Endothelial cell of umbilical vein (primary cell): ENCODE measurements at regions not wholly inside any gene's neighbourhood (a gene's known extent, or its start where the extent isn't known, plus 50 kb on each side); places are given as distances from the start of the nearest gene placed in this dataset.

Experiments
- BruUV-seq: library from RNA; stranded (reverse); fragments of 400-500 nt; replicated peaks from 2 replicates; lab custom pipeline; 2021; lab: Mats Ljungman, UMichigan
- CTCF ChIA-PET: fragments of 300-600, 350-600 bp; sonication (Branson Sonifier 250); formaldehyde crosslinking; loops from one replicate; lab custom pipeline; 2021; ENCODE audit warnings: antibody characterized with exemption, inconsistent platforms; lab: Charles Lee
- POLR2A ChIA-PET: fragments of 300-600, 350-600 bp; sonication (Branson Sonifier 250); formaldehyde crosslinking; loops from one replicate; lab custom pipeline; 2021; ENCODE audit warnings: antibody characterized with exemption, inconsistent platforms; lab: Charles Lee
- DNase-seq: peaks from one replicate; pipeline ENCODE4 v3.0.0-alpha.2; 2011; ENCODE audit warnings: low read depth, low spot score
- FAIRE-seq: peaks from 2 replicates; lab custom pipeline; 2011; peaks lifted over from hg19 to GRCh38; lab: Jason Lieb, UNC
- H2AFZ ChIP-seq: 2 replicates; pipeline ENCODE4 v1.6.0; 2012; ENCODE audit warnings: low read depth, low read length, control low read depth, inconsistent platforms
- H3K27ac ChIP-seq: 2 replicates; pipeline ENCODE4 v1.5.1; 2011; ENCODE audit warnings: low read depth, mild to moderate bottlenecking, control low read depth, low read length, moderate library complexity; ENCODE audit not compliant: insufficient read depth
- H3K27me3 ChIP-seq, 2 experiments: 2 replicates each; pipeline versions ENCODE4 v1.6.0 to v1.6.1; 2011; ENCODE audit warnings: low read length in 2 of 2, mixed read lengths in 1 of 2; ENCODE audit not compliant: control insufficient read depth in 2 of 2, insufficient read depth in 2 of 2
- H3K36me3 ChIP-seq, 2 experiments: 2 replicates in 1 of 2; 3 replicates in 1 of 2; pipeline ENCODE4 v1.5.1; 2011; ENCODE audit warnings: low read length in 2 of 2, mild to moderate bottlenecking in 1 of 2, moderate library complexity in 1 of 2; ENCODE audit not compliant: control insufficient read depth in 2 of 2, insufficient read depth in 2 of 2; ENCODE audit errors: extremely low read depth in 1 of 2
- H3K4me1 ChIP-seq: 3 replicates; pipeline ENCODE4 v1.5.1; 2011; ENCODE audit warnings: mild to moderate bottlenecking, low read length; ENCODE audit not compliant: control insufficient read depth, insufficient read depth; ENCODE audit errors: extremely low read depth
- H3K4me2 ChIP-seq: 2 replicates; pipeline ENCODE4 v1.6.1; 2011; ENCODE audit warnings: low read length, control low read depth, mixed read lengths; ENCODE audit not compliant: insufficient read depth
- H3K4me3 ChIP-seq, 3 experiments: fragments of 200-600 bp in 1 of 3; sonication (generic), shearing (Covaris generic) in 1 of 3; replicated peaks in 1 of 3; 2 replicates each; pipeline ENCODE4 v1.5.1; 2011 to 2016; ENCODE audit warnings: control low read depth in 3 of 3, low read length in 3 of 3, mild to moderate bottlenecking in 2 of 3, inconsistent platforms in 1 of 3, low read depth in 1 of 3, moderate library complexity in 1 of 3; ENCODE audit not compliant: insufficient read depth in 1 of 3
- H3K79me2 ChIP-seq: 2 replicates; pipeline ENCODE4 v1.6.0; 2012; ENCODE audit warnings: low read length, inconsistent platforms; ENCODE audit not compliant: control insufficient read depth, insufficient read depth
- H3K9ac ChIP-seq: replicated peaks from 2 replicates; pipeline ENCODE3; 2011; ENCODE audit warnings: low read length, control low read depth; ENCODE audit not compliant: insufficient read depth; ENCODE audit errors: extremely low read depth
- H3K9me1 ChIP-seq: replicated peaks from 3 replicates; pipeline ENCODE4 v1.6.0; 2011; ENCODE audit warnings: mild to moderate bottlenecking, low read length; ENCODE audit not compliant: control insufficient read depth, insufficient read depth; ENCODE audit errors: extremely low read depth
- H3K9me3 ChIP-seq: replicated peaks from 2 replicates; pipeline ENCODE4 v1.5.1; 2012; ENCODE audit warnings: low read length, inconsistent platforms; ENCODE audit not compliant: control insufficient read depth, insufficient read depth
- H4K20me1 ChIP-seq: replicated peaks from 2 replicates; pipeline ENCODE3; 2011; ENCODE audit warnings: mild to moderate bottlenecking, low read length; ENCODE audit not compliant: control insufficient read depth, insufficient read depth; ENCODE audit errors: extremely low read depth
- CTCF ChIP-seq, 2 donors: IDR thresholded peaks; 1 replicate in 1 of 2; 2 replicates in 1 of 2; pipeline ENCODE4 v1.5.1; 2011; ENCODE audit warnings: low read length in 2 of 2, mild to moderate bottlenecking in 2 of 2, moderate library complexity in 2 of 2, control low read depth in 1 of 2, inconsistent platforms in 1 of 2, low read depth in 1 of 2; ENCODE audit not compliant: insufficient read depth in 1 of 2; ENCODE audit errors: extremely low read depth in 1 of 2
- EZH2 ChIP-seq: IDR thresholded peaks from 2 replicates; pipeline ENCODE4 v1.6.1; 2012; ENCODE audit warnings: borderline replicate concordance, low read depth, mild to moderate bottlenecking, moderate library complexity, low read length, inconsistent platforms; ENCODE audit not compliant: severe bottlenecking
- FOS ChIP-seq: IDR thresholded peaks from 2 replicates; pipeline ENCODE4 v1.6.1; 2011; ENCODE audit warnings: mild to moderate bottlenecking, low read length, moderate library complexity, borderline replicate concordance; ENCODE audit not compliant: insufficient read depth
- GATA2 ChIP-seq: IDR thresholded peaks from 2 replicates; pipeline ENCODE4 v1.7.0; 2011; ENCODE audit warnings: low read depth, mild to moderate bottlenecking, moderate library complexity, mixed read lengths, low read length; ENCODE audit not compliant: insufficient read length, insufficient read depth
- JUN ChIP-seq: IDR thresholded peaks from 2 replicates; pipeline ENCODE4 v1.6.1; 2011; ENCODE audit warnings: borderline replicate concordance, low read depth; ENCODE audit not compliant: insufficient read length, insufficient read depth
- POLR2A ChIP-seq: IDR thresholded peaks from 2 replicates; pipeline ENCODE4 v1.6.1; 2012; ENCODE audit warnings: low read depth, mild to moderate bottlenecking, control low read depth, low read length
- POLR2AphosphoS5 ChIP-seq: IDR thresholded peaks from 2 replicates; pipeline ENCODE4 v1.6.1; 2012; ENCODE audit warnings: low read depth, mild to moderate bottlenecking, control low read depth, low read length, moderate library complexity; ENCODE audit not compliant: insufficient read depth
- dilution Hi-C: fragments of 300-500 bp; cut with MboI; formaldehyde crosslinking; loops from one replicate; pipeline ENCODE4 v1.15.0; 2019; ENCODE audit warnings: low sequenced_read_pairs; ENCODE audit not compliant: extremely low pct_ligation_motif_present
- intact Hi-C: fragments of 100-400 bp; cut with micrococcal nuclease; formaldehyde crosslinking; loops from one replicate; pipeline ENCODE4 v1.10.0; 2022
- TF ChIP-seq, protein P1 (sequence below): IDR thresholded peaks from 2 replicates; pipeline ENCODE4 v1.6.1; 2011; ENCODE audit not compliant: insufficient read depth, insufficient read length

DNA sequence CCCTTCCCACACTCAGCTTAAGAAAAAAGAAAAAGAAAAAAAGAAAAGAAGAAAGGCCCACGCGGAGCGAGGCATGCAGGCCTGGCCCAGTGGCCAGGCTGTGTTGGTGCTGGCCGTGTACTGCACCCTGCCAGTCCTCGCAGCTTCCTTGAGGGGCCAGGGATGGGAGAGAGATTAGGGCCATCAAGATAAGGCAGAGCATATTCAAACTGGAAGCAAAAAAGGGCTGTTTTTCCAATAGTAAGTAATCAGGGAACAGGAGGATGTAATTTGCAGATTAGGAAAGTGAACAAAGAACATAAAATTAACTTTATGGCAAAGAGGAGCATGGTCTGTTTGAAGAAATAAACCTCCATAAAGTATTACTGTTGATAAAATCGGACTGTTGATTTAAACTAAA, 319.6 kb upstream of the CLINT1 start:
- BruUV-seq, result no TSS peak
- H2AFZ ChIP-seq, result no peak overlapping the region
- FAIRE-seq (no peak), DNase-seq (no peak)
- intact Hi-C loops, result loop anchor here (5.0 kb wide), 1 partner anchor 351 kb away; no protein-coding TSS in a partner anchor
- H4K20me1 ChIP-seq, result no peaks in the 10 kb centered on the region
- H3K79me2 ChIP-seq, result no peaks in the 10 kb centered on the region
- H3K9me1 ChIP-seq, result no peaks in the 10 kb centered on the region
- peaks cover 0 to 2% of the 10 kb centered on the region in 2 experiments for H3K27me3 ChIP-seq
- no peak overlapping the region for H3K4me3 ChIP-seq
- H3K4me1 ChIP-seq, result no peaks in the 10 kb centered on the region
- no peak for TF ChIP-seq EZH2
- no peak for TF ChIP-seq POLR2A
- no peak for TF ChIP-seq CTCF (IDR thresholded peaks at IDR 0.05; ENCODE audit: extremely low read depth in 1 of 2, insufficient read depth in 1 of 2, low read depth in 1 of 2, low read length in 2 of 2)
- no peak for TF ChIP-seq GATA2
- TF ChIP-seq, protein P1, sequence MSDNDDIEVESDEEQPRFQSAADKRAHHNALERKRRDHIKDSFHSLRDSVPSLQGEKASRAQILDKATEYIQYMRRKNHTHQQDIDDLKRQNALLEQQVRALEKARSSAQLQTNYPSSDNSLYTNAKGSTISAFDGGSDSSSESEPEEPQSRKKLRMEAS, result no peak
- no peak for TF ChIP-seq POLR2AphosphoS5
- no peak for TF ChIP-seq JUN
- TF ChIP-seq FOS, result no peak
- ChIA-PET POLR2A (no interaction called here), CTCF (no interaction called here)
- dilution Hi-C loops, result no loop called here
- H3K9me3 ChIP-seq, result no peaks in the 10 kb centered on the region
- no peak overlapping the region for H3K9ac ChIP-seq
- H3K4me2 ChIP-seq, result no peak overlapping the region
- no peak overlapping the region for H3K27ac ChIP-seq
- H3K36me3 ChIP-seq, result no peaks in the 10 kb centered on the region
